C4-2B (cell line): ENCODE measurements at regions not wholly inside any gene's neighbourhood (a gene's known extent, or its start where the extent isn't known, plus 50 kb on each side); places are given as distances from the start of the nearest gene placed in this dataset.
A peak's percentile ranks its signal among the peaks of the same experiment; 100 is the strongest.

Source experiments
- H3K27ac ChIP-seq: fragments of 450-650 bp; 2 replicates; pipeline ENCODE4 v1.5.1; 2017
- ZFX ChIP-seq: fragments of 450-650 bp; IDR thresholded peaks from 2 replicates; pipeline ENCODE4 v1.6.1; 2017
- TF ChIP-seq, protein P1 (sequence below): fragments of 450-650 bp; conservative IDR thresholded peaks from 2 replicates; pipeline ENCODE4 v1.5.1; 2017; ENCODE audit warnings: mild to moderate bottlenecking

DNA sequence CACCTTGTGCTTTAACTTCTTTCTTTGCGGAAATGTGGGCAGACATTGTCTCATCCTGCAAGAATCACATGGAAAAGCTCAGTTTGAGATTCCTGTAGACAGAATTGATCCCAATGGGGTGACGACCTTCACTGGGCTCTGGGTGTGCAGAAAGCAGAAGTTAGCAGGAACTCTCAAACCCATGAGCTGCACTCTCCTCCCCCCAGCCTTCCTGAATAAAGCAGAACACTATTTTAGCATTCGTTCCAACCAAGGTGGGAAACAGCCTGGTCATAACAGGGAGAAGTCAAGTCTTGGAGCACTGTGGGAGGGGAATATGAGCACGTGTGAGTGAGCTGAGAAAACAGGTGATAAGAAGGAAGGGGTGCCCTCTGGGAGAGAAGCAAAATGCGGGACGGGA is 87.4 kb upstream of the FER start:
- peak overlapping the region; percentile 46; the same call in 1 of the 2 replicates for H3K27ac ChIP-seq
- no peak for TF ChIP-seq ZFX
- TF ChIP-seq, protein P1, sequence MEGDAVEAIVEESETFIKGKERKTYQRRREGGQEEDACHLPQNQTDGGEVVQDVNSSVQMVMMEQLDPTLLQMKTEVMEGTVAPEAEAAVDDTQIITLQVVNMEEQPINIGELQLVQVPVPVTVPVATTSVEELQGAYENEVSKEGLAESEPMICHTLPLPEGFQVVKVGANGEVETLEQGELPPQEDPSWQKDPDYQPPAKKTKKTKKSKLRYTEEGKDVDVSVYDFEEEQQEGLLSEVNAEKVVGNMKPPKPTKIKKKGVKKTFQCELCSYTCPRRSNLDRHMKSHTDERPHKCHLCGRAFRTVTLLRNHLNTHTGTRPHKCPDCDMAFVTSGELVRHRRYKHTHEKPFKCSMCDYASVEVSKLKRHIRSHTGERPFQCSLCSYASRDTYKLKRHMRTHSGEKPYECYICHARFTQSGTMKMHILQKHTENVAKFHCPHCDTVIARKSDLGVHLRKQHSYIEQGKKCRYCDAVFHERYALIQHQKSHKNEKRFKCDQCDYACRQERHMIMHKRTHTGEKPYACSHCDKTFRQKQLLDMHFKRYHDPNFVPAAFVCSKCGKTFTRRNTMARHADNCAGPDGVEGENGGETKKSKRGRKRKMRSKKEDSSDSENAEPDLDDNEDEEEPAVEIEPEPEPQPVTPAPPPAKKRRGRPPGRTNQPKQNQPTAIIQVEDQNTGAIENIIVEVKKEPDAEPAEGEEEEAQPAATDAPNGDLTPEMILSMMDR: no peak

DNA sequence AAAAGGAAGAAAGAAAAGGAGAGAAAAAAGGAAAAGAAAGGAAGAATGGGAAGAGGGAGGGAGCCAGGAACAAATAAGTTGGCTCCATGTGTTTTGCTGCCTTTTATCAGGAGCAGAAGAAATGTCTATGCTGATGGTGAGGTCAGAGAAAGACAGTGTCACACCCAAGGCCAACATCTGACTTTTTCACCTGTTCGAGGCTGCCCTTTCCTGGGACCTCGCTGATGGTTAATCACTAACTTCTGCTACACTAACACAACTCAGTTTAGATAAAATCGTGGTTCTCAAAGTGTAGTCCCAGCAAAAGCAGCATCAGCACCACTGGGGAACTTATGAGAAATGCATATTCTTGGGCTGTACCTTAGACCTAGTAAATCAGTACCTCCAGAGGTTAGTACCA is 88.2 kb upstream of the FER start:
- H3K27ac ChIP-seq: no peak overlapping the region
- no peak for TF ChIP-seq ZFX
- TF ChIP-seq, protein P1: no peak

DNA sequence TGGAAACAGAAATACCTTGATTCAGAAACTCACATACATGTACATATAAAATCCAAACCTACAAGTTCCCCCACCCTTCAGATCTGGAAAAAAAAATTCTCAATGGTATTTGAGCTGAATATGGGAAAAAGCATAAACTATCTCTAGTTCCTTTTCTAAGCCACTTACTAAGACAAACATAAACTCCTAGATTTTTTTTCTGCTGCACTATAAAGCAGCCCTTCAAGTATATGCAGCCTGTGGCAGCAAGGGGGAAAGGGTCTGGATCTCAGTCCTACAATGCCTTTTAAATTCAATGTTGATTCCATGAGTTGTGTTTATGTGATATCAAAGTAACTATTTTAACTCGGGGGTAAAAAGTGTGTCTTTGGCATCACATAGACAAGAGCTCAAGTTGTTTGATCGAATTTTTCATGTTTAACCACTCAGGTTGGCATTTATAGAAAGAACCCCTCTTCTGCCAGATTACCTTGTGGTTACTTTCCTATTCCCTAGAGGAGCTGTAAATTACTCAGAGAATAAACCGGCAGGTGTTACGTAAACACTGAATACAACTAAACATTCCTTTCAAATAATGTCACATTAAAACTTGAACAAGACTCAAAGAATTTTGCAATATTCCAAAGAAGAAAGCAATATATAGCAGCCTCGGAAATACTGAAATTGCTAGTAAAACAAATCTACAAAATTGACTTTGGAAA is 91.8 kb upstream of the FER start:
- H3K27ac ChIP-seq: no peak overlapping the region
- TF ChIP-seq ZFX: no peak
- TF ChIP-seq, protein P1: no peak

GRCh38 chr5:108654051-108654450 is 93.6 kb upstream of the FER start:
- TF ChIP-seq, protein P1: no peak
- no peak for TF ChIP-seq ZFX
- H3K27ac ChIP-seq: no peak overlapping the region

DNA sequence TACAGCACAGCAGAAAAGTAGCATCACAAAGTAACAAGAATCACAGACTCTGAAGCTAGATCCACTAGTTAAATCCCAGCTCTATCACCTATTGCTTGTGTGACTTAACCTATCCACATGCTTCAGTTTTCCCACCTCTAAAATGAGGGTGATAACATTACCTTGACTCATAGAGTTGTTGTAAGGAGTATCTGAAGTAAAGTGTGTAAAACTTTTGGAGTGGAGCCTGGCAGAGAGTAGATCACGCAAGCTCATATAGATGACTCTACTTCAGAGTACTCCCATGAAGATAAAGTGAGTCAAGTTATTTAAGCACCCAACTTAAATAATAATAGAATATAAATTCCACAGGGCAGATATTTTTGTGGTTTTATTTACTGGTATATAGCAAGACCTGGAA is 94.5 kb upstream of the FER start:
- no peak overlapping the region for H3K27ac ChIP-seq
- TF ChIP-seq, protein P1: no peak
- no peak for TF ChIP-seq ZFX

- H3K27ac ChIP-seq: no peak overlapping the region
- TF ChIP-seq, protein P1: no peak
- no peak for TF ChIP-seq ZFX
Observed at GRCh38 chr5:108650997-108651396, 96.7 kb upstream of the FER start.

DNA sequence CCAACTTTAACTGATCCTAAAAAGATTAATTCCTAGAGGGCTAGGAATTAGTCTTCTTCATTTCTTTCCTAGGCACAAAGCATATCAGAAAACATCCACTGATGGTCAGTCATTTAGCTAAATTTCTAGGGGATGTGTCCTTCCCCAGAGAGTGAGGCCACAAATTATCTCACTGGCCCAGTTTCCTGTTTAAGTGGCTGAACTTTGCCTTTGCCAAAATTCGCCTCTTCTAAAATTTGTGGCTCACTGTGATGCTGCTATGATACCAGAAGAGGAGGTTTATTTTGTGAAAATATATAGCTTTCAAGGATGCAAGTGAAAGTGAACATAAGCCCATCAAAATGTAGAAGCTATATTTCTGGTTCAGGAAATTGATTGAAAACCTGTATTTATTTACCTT is 98.1 kb upstream of the FER start:
- no peak overlapping the region for H3K27ac ChIP-seq
- TF ChIP-seq ZFX: no peak
- TF ChIP-seq, protein P1: no peak
